H9 (cell line): ENCODE measurements at regions not wholly inside any gene's neighbourhood (a gene's known extent, or its start where the extent isn't known, plus 50 kb on each side); places are given as distances from the start of the nearest gene placed in this dataset.

Experiments
- DNase-seq: peaks from one replicate; pipeline ENCODE4 v3.0.0-alpha.2; 2017
- H2AFZ ChIP-seq: one replicate; pipeline ENCODE4 v1.6.1; 2013; ENCODE audit warnings: mild to moderate bottlenecking, low read length, control low read depth, moderate library complexity
- H2AK5ac ChIP-seq: 2 replicates; pipeline ENCODE4 v1.6.1; 2013; ENCODE audit warnings: low read length, control low read depth, mixed read lengths; ENCODE audit not compliant: insufficient read length
- H2BK120ac ChIP-seq: one replicate; pipeline ENCODE4 v1.6.1; 2013; ENCODE audit warnings: low read depth, mild to moderate bottlenecking, low read length, control low read depth, inconsistent platforms; ENCODE audit not compliant: poor library complexity, severe bottlenecking
- H2BK12ac ChIP-seq: 2 replicates; pipeline ENCODE4 v1.6.1; 2013; ENCODE audit warnings: low read length, control low read depth, mixed read lengths, low read depth; ENCODE audit not compliant: insufficient read length
- H2BK15ac ChIP-seq: 2 replicates; pipeline ENCODE4 v1.6.1; 2013; ENCODE audit warnings: low read depth, low read length, control low read depth
- H2BK20ac ChIP-seq: one replicate; pipeline ENCODE4 v1.6.1; 2013; ENCODE audit warnings: low read depth, mild to moderate bottlenecking, low read length, control low read depth, inconsistent platforms; ENCODE audit not compliant: poor library complexity, severe bottlenecking
- H2BK5ac ChIP-seq: 2 replicates; pipeline ENCODE4 v1.6.1; 2013; ENCODE audit warnings: low read length, control low read depth, mixed read lengths; ENCODE audit not compliant: insufficient read length
- H3K14ac ChIP-seq: 2 replicates; pipeline ENCODE4 v1.6.1; 2013; ENCODE audit warnings: low read length, control low read depth; ENCODE audit not compliant: insufficient read depth
- H3K18ac ChIP-seq: 2 replicates; pipeline ENCODE4 v1.6.1; 2013; ENCODE audit warnings: low read depth, mild to moderate bottlenecking, mixed read lengths, low read length, control low read depth; ENCODE audit not compliant: insufficient read length
- H3K23ac ChIP-seq: 2 replicates; pipeline ENCODE4 v1.6.1; 2013; ENCODE audit warnings: low read length, control low read depth, mixed read lengths, low read depth; ENCODE audit not compliant: insufficient read length
- H3K23me2 ChIP-seq: 2 replicates; pipeline ENCODE4 v1.6.1; 2013; ENCODE audit warnings: low read depth, mild to moderate bottlenecking, mixed read lengths, low read length, control low read depth; ENCODE audit not compliant: insufficient read length, poor library complexity, severe bottlenecking
- H3K27ac ChIP-seq: 2 replicates; pipeline ENCODE4 v1.5.1; 2013; ENCODE audit warnings: low read length, control low read depth, mixed read lengths, low read depth; ENCODE audit not compliant: insufficient read length
- H3K27me3 ChIP-seq: 2 replicates; pipeline ENCODE4 v1.6.1; 2013; ENCODE audit warnings: low read length, control low read depth, inconsistent platforms; ENCODE audit not compliant: insufficient read depth
- H3K4ac ChIP-seq: 2 replicates; pipeline ENCODE4 v1.6.1; 2013; ENCODE audit warnings: low read depth, mild to moderate bottlenecking, control low read depth, inconsistent platforms, low read length, moderate library complexity
- H3K4me1 ChIP-seq: 2 replicates; pipeline ENCODE4 v1.6.1; 2013; ENCODE audit warnings: low read length, control low read depth, inconsistent platforms; ENCODE audit not compliant: insufficient read depth
- H3K4me2 ChIP-seq: 2 replicates; pipeline ENCODE4 v1.6.1; 2013; ENCODE audit warnings: low read length, control low read depth, mixed read lengths; ENCODE audit not compliant: insufficient read length, insufficient read depth
- H3K56ac ChIP-seq: 2 replicates; pipeline ENCODE4 v1.6.1; 2013; ENCODE audit warnings: low read depth, mild to moderate bottlenecking, mixed read lengths, low read length, control low read depth; ENCODE audit not compliant: insufficient read length
- H3K79me1 ChIP-seq: 2 replicates; pipeline ENCODE4 v1.6.1; 2013; ENCODE audit warnings: low read depth, mild to moderate bottlenecking, moderate library complexity, low read length, control low read depth, inconsistent platforms; ENCODE audit not compliant: insufficient read depth, poor library complexity, severe bottlenecking
- H3K79me2 ChIP-seq: 2 replicates; pipeline ENCODE4 v1.6.1; 2013; ENCODE audit warnings: low read length, control low read depth, inconsistent platforms; ENCODE audit not compliant: insufficient read depth
- H3K9ac ChIP-seq: 2 replicates; pipeline ENCODE4 v1.6.1; 2013; ENCODE audit warnings: low read length, control low read depth, mixed read lengths; ENCODE audit not compliant: insufficient read length; ENCODE audit errors: extremely low read depth
- H3K9me3 ChIP-seq: one replicate; pipeline ENCODE4 v1.6.1; 2013; ENCODE audit warnings: low read depth, low read length, inconsistent platforms; ENCODE audit not compliant: control insufficient read depth
- H3T11ph ChIP-seq: one replicate; pipeline ENCODE4 v1.6.1; 2013; ENCODE audit warnings: mild to moderate bottlenecking, low read length, control low read depth, inconsistent platforms
- H4K20me1 ChIP-seq: one replicate; pipeline ENCODE4 v1.6.1; 2013; ENCODE audit not compliant: control insufficient read depth, insufficient read length, insufficient read depth
- H4K5ac ChIP-seq: 2 replicates; pipeline ENCODE4 v1.6.1; 2013; ENCODE audit warnings: low read depth, mild to moderate bottlenecking, mixed read lengths, low read length, control low read depth; ENCODE audit not compliant: insufficient read length
- H4K8ac ChIP-seq: replicated peaks from 2 replicates; pipeline ENCODE4 v1.6.1; 2013; ENCODE audit warnings: low read length, control low read depth, mixed read lengths, low read depth; ENCODE audit not compliant: insufficient read length
- H4K91ac ChIP-seq: 2 replicates; pipeline ENCODE4 v1.6.1; 2013; ENCODE audit warnings: low read depth, mild to moderate bottlenecking, moderate library complexity, mixed read lengths, low read length, control low read depth; ENCODE audit not compliant: insufficient read length
- H3K27ac Mint-ChIP-seq, 3 experiments: 2 replicates in 2 of 3; 3 replicates in 1 of 3; pipeline ENCODE4 v1.8.0; 2020 to 2021; ENCODE audit warnings: mixed read lengths in 3 of 3, mild to moderate bottlenecking in 1 of 3, moderate library complexity in 1 of 3
- H3K27me3 Mint-ChIP-seq: 2 replicates; pipeline ENCODE4 v1.8.0; 2021; ENCODE audit warnings: low read depth, mild to moderate bottlenecking, moderate library complexity, mixed read lengths
- H3K36me3 Mint-ChIP-seq, 3 experiments: 2 replicates in 2 of 3; 3 replicates in 1 of 3; pipeline ENCODE4 v1.8.0; 2020 to 2021; ENCODE audit warnings: low read depth in 3 of 3, mixed read lengths in 3 of 3; ENCODE audit not compliant: insufficient read depth in 1 of 3
- H3K4me1 Mint-ChIP-seq, 2 experiments: 2 replicates each; pipeline ENCODE4 v1.8.0; 2020; ENCODE audit warnings: mixed read lengths in 2 of 2
- H3K4me3 Mint-ChIP-seq, 2 experiments: 2 replicates in 1 of 2; 3 replicates in 1 of 2; pipeline ENCODE4 v1.8.0; 2020 to 2021; ENCODE audit warnings: mild to moderate bottlenecking in 2 of 2, mixed read lengths in 2 of 2, moderate library complexity in 1 of 2
- H3K9me3 Mint-ChIP-seq, 2 experiments: 2 replicates in 1 of 2; 3 replicates in 1 of 2; pipeline ENCODE4 v1.8.0; 2020; ENCODE audit warnings: mild to moderate bottlenecking in 2 of 2, mixed read lengths in 2 of 2, moderate library complexity in 1 of 2
- WGBS: extraction: QIAGEN DNeasy Blood & Tissue Kit; methylation state at CpG from one replicate; pipeline ENCODE4 v1.1.7; 2013; ENCODE audit warnings: missing lambda C conversion rate, low lambda C conversion rate, mixed read lengths; ENCODE audit not compliant: insufficient read length; ENCODE audit errors: extremely low coverage; 5-methylcytosine and 5-hydroxymethylcytosine counted together
- TF ChIP-seq, protein P1 (sequence below): fragments of 200-600 bp; sonication (generic); conservative IDR thresholded peaks from 3 replicates; pipeline ENCODE4 v1.8.0; 2021; ENCODE audit warnings: antibody characterized with exemption, mild to moderate bottlenecking

DNA sequence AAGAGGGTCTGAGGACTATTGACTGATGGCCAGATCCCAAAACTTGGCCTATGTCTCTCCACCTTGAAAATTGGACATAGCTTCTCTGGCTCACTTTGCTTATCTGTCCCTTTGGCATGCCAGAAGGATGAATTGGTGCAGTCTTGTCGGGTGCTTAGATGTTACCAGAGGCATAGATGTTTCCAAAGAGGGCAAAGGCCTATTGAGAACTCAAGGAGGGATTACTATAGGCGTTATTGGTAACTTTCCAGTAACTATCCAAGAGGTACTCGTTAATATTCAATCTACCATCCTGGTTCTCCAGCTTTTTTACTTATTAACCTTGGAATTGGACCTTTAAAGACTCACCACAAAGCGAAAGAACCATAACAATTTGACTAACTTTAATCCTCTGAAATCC is 368.3 kb upstream of the ESRRG start:
- H4K20me1 ChIP-seq, result no peaks in the 10 kb centered on the region
- H3K4me2 ChIP-seq, result no peak overlapping the region
- peaks cover 14% of the 10 kb centered on the region; the same call in 1 of the 2 replicates for H3K27me3 ChIP-seq
- TF ChIP-seq, protein P1, sequence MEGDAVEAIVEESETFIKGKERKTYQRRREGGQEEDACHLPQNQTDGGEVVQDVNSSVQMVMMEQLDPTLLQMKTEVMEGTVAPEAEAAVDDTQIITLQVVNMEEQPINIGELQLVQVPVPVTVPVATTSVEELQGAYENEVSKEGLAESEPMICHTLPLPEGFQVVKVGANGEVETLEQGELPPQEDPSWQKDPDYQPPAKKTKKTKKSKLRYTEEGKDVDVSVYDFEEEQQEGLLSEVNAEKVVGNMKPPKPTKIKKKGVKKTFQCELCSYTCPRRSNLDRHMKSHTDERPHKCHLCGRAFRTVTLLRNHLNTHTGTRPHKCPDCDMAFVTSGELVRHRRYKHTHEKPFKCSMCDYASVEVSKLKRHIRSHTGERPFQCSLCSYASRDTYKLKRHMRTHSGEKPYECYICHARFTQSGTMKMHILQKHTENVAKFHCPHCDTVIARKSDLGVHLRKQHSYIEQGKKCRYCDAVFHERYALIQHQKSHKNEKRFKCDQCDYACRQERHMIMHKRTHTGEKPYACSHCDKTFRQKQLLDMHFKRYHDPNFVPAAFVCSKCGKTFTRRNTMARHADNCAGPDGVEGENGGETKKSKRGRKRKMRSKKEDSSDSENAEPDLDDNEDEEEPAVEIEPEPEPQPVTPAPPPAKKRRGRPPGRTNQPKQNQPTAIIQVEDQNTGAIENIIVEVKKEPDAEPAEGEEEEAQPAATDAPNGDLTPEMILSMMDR, result no peak
- no peak overlapping the region for H3T11ph ChIP-seq
- no peak overlapping the region for H2AK5ac ChIP-seq
- Mint-ChIP-seq H3K4me3 (no peak overlapping the region), H3K27ac (no peak overlapping the region), H3K4me1 (peaks cover 26 to 33% of the 10 kb centered on the region in 2 experiments), H3K9me3 (no peaks in the 10 kb centered on the region; a peak in 1 of 5 replicates), H3K36me3 (no peaks in the 10 kb centered on the region), H3K27me3 (peaks cover 69% of the 10 kb centered on the region)
- H3K18ac ChIP-seq, result no peak overlapping the region
- no peaks in the 10 kb centered on the region for H3K9me3 ChIP-seq
- no peak overlapping the region for H3K23ac ChIP-seq
- no peaks in the 10 kb centered on the region for H3K79me1 ChIP-seq
- no peak overlapping the region for H3K4ac ChIP-seq
- H3K56ac ChIP-seq, result no peak overlapping the region
- no peak overlapping the region for H3K27ac ChIP-seq
- no peak overlapping the region for H4K8ac ChIP-seq
- no peak overlapping the region for H4K5ac ChIP-seq
- no peak overlapping the region for H3K14ac ChIP-seq
- no peak overlapping the region for H3K9ac ChIP-seq
- WGBS, result no CpG with 5 or more reads among the region's 4 CpGs
- no peak overlapping the region for H2BK20ac ChIP-seq
- H2BK12ac ChIP-seq, result no peak overlapping the region
- no peak overlapping the region for H2BK5ac ChIP-seq
- no peak overlapping the region for H2BK15ac ChIP-seq
- H2AFZ ChIP-seq, result no peak overlapping the region
- no peaks in the 10 kb centered on the region for H3K79me2 ChIP-seq
- H2BK120ac ChIP-seq, result no peak overlapping the region
- peaks cover 16% of the 10 kb centered on the region for H3K23me2 ChIP-seq
- H4K91ac ChIP-seq, result no peak overlapping the region
- no peaks in the 10 kb centered on the region; the same call in 1 of the 2 replicates for H3K4me1 ChIP-seq
- DNase-seq, result no peak
